ENCODE measurements at regions not wholly inside any gene's neighbourhood (a gene's known extent, or its start where the extent isn't known, plus 50 kb on each side); places are given as distances from the start of the nearest gene placed in this dataset.
"Not testable (repeated sequence)": the region's sequence is repeated elsewhere in the genome, so short reads cannot be mapped to it uniquely, and the experiment has no call there.

DNA sequence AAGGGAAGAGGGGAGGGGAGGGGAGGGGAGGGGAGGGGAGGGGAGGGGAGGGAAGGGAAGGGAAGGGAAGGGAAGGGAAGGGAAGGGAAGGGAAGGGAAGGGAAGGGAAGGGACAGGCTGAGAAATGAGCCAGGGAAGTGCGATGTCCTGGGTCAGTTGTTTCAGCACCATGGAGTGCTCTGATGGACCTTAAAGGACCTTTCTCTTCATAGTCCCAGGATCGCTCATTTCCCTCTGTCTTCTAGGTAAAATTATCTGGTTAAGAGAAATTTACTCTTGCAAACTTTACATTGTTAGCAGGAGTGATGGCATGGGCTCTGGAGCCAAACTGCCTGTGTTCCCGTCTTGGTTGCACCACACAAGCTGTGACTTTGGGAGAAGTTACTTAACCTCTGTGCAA is 357.8 kb downstream of the MATN1 start:
- DNase-seq (ENCODE audit: low spot score, unreplicated experiment), result no peak
- TF ChIP-seq, protein P1, sequence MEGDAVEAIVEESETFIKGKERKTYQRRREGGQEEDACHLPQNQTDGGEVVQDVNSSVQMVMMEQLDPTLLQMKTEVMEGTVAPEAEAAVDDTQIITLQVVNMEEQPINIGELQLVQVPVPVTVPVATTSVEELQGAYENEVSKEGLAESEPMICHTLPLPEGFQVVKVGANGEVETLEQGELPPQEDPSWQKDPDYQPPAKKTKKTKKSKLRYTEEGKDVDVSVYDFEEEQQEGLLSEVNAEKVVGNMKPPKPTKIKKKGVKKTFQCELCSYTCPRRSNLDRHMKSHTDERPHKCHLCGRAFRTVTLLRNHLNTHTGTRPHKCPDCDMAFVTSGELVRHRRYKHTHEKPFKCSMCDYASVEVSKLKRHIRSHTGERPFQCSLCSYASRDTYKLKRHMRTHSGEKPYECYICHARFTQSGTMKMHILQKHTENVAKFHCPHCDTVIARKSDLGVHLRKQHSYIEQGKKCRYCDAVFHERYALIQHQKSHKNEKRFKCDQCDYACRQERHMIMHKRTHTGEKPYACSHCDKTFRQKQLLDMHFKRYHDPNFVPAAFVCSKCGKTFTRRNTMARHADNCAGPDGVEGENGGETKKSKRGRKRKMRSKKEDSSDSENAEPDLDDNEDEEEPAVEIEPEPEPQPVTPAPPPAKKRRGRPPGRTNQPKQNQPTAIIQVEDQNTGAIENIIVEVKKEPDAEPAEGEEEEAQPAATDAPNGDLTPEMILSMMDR (IDR thresholded peaks at IDR 0.05; ENCODE audit: unreplicated experiment), result no peak
- H3K9me3 Mint-ChIP-seq (ENCODE audit: low read depth), result no peaks in the 10 kb centered on the region
- H3K27ac Mint-ChIP-seq, result no peak overlapping the region
- peaks cover 6% of the 10 kb centered on the region for H3K27me3 Mint-ChIP-seq
- no peaks in the 10 kb centered on the region for H3K4me1 Mint-ChIP-seq (ENCODE audit: low read depth)
- H3K36me3 Mint-ChIP-seq (ENCODE audit: insufficient read depth), result no peaks in the 10 kb centered on the region
- no peak overlapping the region for H3K4me3 Mint-ChIP-seq (ENCODE audit: low read depth)

DNA sequence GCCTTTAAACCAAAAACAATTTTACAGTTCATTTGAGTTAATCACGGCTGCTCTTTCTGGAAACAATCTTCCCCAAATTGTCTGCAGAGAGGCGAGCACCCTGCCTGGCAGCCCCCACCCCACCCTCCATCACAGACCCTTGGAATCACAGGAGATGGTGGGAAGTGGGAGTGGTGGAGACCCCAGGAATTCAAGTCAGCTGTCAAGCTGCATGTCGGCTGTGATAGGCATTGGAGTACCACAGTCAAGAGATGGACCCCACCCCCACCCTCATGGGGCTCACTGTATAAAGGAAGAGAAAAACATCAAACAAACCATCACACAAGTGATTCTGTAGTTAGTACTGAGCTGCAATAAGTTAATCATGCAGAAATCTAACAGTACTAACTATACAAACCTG is 360.4 kb downstream of the MATN1 start:
- TF ChIP-seq, protein P1 (IDR thresholded peaks at IDR 0.05; ENCODE audit: unreplicated experiment), result no peak
- H3K4me1 Mint-ChIP-seq (ENCODE audit: low read depth), result peaks cover 14% of the 10 kb centered on the region
- H3K27ac Mint-ChIP-seq, result no peak overlapping the region
- DNase-seq (ENCODE audit: low spot score, unreplicated experiment), result no peak
- H3K36me3 Mint-ChIP-seq (ENCODE audit: insufficient read depth), result no peaks in the 10 kb centered on the region
- no peak overlapping the region for H3K4me3 Mint-ChIP-seq (ENCODE audit: low read depth)
- H3K27me3 Mint-ChIP-seq, result no peaks in the 10 kb centered on the region
- no peaks in the 10 kb centered on the region for H3K9me3 Mint-ChIP-seq (ENCODE audit: low read depth)

DNA sequence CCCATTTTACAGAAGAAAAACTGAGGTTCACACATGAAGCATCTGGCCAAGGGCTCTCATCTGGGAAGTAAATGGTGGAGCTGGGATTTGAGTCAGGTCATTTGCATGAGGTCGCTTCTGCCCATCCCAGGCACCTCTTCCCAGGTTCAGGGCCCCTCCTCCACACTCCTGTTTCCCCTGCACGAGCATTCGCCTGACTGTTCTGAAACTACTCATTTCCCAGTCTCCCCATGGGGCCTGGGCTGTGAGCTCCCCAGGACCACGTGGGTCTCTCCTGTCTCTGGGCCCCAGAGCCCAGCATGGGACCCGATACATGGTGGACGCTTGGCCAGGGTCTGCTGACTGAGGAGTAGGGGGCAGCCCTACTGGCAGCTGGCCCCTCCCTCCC is 360.8 kb downstream of the MATN1 start:
- peaks cover 14% of the 10 kb centered on the region for H3K4me1 Mint-ChIP-seq (ENCODE audit: low read depth)
- H3K9me3 Mint-ChIP-seq (ENCODE audit: low read depth), result no peaks in the 10 kb centered on the region
- H3K36me3 Mint-ChIP-seq (ENCODE audit: insufficient read depth), result no peaks in the 10 kb centered on the region
- H3K27me3 Mint-ChIP-seq, result no peaks in the 10 kb centered on the region
- TF ChIP-seq, protein P1 (IDR thresholded peaks at IDR 0.05; ENCODE audit: unreplicated experiment), result no peak
- H3K27ac Mint-ChIP-seq, result no peak overlapping the region
- DNase-seq (ENCODE audit: low spot score, unreplicated experiment), result no peak
- no peak overlapping the region for H3K4me3 Mint-ChIP-seq (ENCODE audit: low read depth)

DNA sequence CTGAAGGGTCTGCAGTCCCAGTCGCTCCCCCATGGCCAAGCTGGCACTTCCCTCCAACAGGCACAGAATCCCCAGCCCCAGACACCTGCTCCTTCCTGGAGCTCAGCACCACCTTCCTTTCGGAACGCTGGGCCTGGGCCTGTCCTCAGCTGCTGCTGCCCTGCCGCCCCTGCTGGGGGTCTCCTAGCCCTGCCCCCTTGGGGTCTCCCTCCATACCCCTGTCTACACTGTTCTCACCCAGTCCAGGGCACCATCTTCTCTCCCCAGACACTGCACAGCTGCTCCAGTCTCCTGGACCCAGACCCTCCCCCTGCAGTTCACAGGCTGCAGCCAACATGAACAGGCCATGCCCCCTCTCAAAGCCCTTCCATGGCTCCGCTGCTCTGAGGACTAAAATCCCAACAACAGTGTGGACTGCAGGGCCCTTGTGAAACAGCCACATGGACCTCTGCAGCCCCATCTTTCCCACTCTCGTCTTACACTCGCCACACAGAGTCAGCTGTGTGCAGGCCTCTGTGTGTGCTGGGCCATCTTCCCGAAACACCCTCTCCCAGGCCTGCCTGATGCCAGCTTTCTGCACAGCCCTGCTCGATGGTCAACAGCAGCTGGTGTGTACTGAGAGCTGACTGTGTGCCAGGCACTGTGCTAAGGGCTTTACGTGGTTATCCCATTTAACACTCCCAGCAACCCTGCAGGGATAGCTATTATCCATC is 361.3 kb downstream of the MATN1 start:
- H3K9me3 Mint-ChIP-seq (ENCODE audit: low read depth); H3K4me3 Mint-ChIP-seq (ENCODE audit: low read depth); H3K27ac Mint-ChIP-seq; H3K36me3 Mint-ChIP-seq (ENCODE audit: insufficient read depth); DNase-seq (ENCODE audit: low spot score, unreplicated experiment); H3K27me3 Mint-ChIP-seq: not testable (repeated sequence)
- H3K4me1 Mint-ChIP-seq (ENCODE audit: low read depth), result peaks cover 14% of the 10 kb centered on the region

DNA sequence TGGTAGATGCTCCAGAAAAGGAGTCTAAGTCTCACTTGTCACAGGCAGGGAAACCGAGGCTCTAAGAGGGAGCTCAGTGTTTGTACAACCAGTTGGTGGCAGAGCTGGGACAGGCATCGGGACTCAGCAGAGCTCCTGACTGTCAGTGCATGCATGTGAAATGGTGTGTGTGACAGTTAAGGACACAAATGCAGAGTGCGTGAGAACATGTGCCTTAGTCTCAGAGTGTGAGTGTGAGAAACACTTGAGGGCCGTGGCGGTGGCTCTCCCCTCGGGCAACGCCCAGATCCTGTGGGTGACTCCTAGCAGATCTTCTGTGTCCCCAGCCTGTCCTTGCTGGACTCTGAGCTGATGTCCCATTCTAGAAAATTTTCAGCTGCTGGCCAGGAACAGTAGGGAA is 362.6 kb downstream of the MATN1 start:
- H3K9me3 Mint-ChIP-seq (ENCODE audit: low read depth), result no peaks in the 10 kb centered on the region

DNA sequence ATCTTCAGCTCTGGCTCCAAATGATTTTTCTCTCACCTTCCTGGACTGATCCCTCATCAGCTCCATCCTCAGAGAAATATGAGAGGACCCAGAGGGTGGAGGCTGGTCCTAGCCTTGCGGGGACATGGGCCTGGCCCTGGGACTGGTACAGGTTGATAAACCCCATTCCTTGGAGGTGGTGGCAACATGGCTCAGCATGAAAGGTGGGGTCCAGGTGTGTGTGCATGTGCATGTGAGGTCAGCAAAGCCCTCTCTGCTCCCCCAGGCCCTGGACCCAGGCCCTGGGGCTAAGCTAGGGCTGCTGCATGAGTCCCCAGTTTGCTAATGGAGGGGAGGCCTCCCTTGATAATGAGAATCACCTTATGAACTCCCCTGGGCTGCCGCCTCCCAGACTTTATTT is 363.1 kb downstream of the MATN1 start:
- H3K4me3 Mint-ChIP-seq (ENCODE audit: low read depth), result no peak overlapping the region

More for the DNA sequence above, 362.6 kb downstream of the MATN1 start:
- Mint-ChIP-seq H3K36me3 (ENCODE audit: insufficient read depth) (no peaks in the 10 kb centered on the region), H3K27ac (no peak overlapping the region), H3K27me3 (no peaks in the 10 kb centered on the region), H3K4me3 (ENCODE audit: low read depth) (no peak overlapping the region), H3K4me1 (ENCODE audit: low read depth) (peaks cover 14% of the 10 kb centered on the region)
- TF ChIP-seq, protein P1 (IDR thresholded peaks at IDR 0.05; ENCODE audit: unreplicated experiment), result no peak
- DNase-seq (ENCODE audit: low spot score, unreplicated experiment), result no peak

More for the DNA sequence above, 363.1 kb downstream of the MATN1 start:
- no peaks in the 10 kb centered on the region for H3K27me3 Mint-ChIP-seq
- TF ChIP-seq, protein P1 (IDR thresholded peaks at IDR 0.05; ENCODE audit: unreplicated experiment), result no peak
- no peaks in the 10 kb centered on the region for H3K9me3 Mint-ChIP-seq (ENCODE audit: low read depth)
- peaks cover 14% of the 10 kb centered on the region for H3K4me1 Mint-ChIP-seq (ENCODE audit: low read depth)
- no peak for DNase-seq (ENCODE audit: low spot score, unreplicated experiment)
- no peaks in the 10 kb centered on the region for H3K36me3 Mint-ChIP-seq (ENCODE audit: insufficient read depth)
- no peak overlapping the region for H3K27ac Mint-ChIP-seq

Measured in progenitor cell of endocrine pancreas (in vitro differentiated cells).